Esophagus (tissue), 2 donors: ENCODE measurements at regions not wholly inside any gene's neighbourhood (a gene's known extent, or its start where the extent isn't known, plus 50 kb on each side); places are given as distances from the start of the nearest gene placed in this dataset.

Experiments
- H3K27ac ChIP-seq, 2 donors: one replicate each; pipeline ENCODE4 v1.5.1; 2013; ENCODE audit warnings: low read depth in 2 of 2, mild to moderate bottlenecking in 2 of 2, inconsistent platforms in 1 of 2, low read length in 1 of 2, moderate library complexity in 1 of 2
- H3K27me3 ChIP-seq, 2 donors: one replicate each; pipeline ENCODE4 v1.6.1; 2013; ENCODE audit warnings: low read length in 2 of 2, control low read depth in 1 of 2, mild to moderate bottlenecking in 1 of 2; ENCODE audit not compliant: insufficient read depth in 2 of 2, control insufficient read depth in 1 of 2
- H3K36me3 ChIP-seq, 2 donors: one replicate each; pipeline ENCODE4 v1.6.1; 2013; ENCODE audit warnings: low read length in 1 of 2; ENCODE audit not compliant: control insufficient read depth in 2 of 2, insufficient read depth in 2 of 2
- H3K4me1 ChIP-seq, 2 donors: one replicate each; pipeline ENCODE4 v1.6.1; 2013; ENCODE audit warnings: low read length in 1 of 2; ENCODE audit not compliant: control insufficient read depth in 2 of 2, insufficient read depth in 2 of 2
- H3K4me3 ChIP-seq, 2 donors: one replicate each; pipeline ENCODE4 v1.5.1; 2013; ENCODE audit warnings: low read length in 2 of 2, mild to moderate bottlenecking in 2 of 2, low read depth in 1 of 2, moderate library complexity in 1 of 2
- H3K9me3 ChIP-seq, 2 donors: one replicate each; pipeline ENCODE4 v1.6.1; 2013; ENCODE audit warnings: mild to moderate bottlenecking in 2 of 2, low read depth in 1 of 2, low read length in 1 of 2, moderate library complexity in 1 of 2; ENCODE audit not compliant: control insufficient read depth in 2 of 2, insufficient read depth in 1 of 2
- WGBS, 2 donors: extraction: QIAGEN DNeasy Blood & Tissue Kit; methylation state at CpG; one replicate each; pipeline ENCODE4 v1.1.7; 2013; 5-methylcytosine and 5-hydroxymethylcytosine counted together
- donor health status: healthy with polysubstance abuse.
- donor health status: Bipolar disorder and iron deficiency.

DNA sequence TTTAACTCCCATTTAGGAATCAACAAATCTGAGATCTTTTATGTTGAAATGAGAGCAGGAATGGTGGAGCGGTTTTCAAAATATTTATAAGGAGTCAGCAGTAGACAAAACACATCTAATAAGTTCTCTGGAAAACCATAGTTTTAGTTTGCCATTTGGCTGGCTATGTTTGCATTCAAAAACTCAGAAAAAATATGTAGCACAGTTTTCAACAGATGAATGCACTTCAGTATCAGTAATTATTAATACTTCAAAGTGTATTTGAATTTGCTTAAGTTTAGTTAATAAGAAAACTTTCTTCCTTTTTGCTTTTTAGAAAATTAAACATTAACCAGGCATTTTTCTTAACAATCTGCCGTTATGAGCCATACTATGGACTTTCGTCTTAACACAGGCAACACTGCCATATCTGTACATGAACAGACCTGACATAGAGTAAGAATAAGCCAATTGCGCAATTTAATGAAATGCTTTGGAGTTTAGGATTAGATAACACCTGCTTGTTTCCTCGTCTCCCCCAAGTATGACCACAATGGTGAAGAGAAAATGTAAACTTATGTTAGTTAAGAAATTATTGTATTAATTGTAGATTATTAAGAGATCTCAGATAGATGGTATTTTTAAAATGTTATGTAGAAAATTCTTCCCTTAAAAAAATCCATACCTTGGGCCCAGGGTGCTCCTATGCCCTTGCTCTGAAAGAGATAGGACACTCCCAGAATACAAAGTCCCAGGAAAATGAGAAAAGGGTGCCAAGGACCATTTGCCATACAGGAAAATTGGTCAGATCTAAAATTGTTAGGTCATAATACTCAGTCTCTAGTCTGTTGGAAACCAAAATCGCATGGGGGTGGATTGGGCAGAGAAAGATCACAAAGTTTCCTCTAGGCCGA lies 552.3 kb upstream of the ARGLU1 start:
- H3K36me3 ChIP-seq = no peaks in the 10 kb centered on the region
- no peak overlapping the region for H3K27ac ChIP-seq
- H3K4me3 ChIP-seq = no peak overlapping the region
- WGBS, 2 donors = 65 to 71% methylated on average over 7 of the region's 7 CpGs
- no peaks in the 10 kb centered on the region for H3K9me3 ChIP-seq
- H3K4me1 ChIP-seq = no peaks in the 10 kb centered on the region
- H3K27me3 ChIP-seq = no peaks in the 10 kb centered on the region

DNA sequence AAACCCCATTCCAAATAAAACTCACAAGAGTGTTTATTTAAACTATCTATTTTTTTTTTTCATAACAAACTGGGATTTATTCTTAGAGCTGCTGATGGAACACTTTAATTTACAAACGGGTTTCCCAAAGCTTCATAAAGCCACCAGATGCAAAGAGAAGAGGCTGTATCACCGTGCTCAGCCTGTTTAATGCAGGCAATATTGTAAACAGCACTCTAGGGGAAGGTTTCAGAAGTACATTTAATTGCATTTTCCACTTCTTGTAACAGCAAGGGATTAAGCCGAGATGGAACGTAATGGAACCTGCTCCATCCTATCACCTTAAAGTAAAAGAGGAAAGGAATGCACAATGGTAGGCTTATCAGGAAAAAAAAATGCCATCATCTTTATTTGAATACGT lies 550.6 kb upstream of the ARGLU1 start:
- Histone ChIP-seq H3K27ac (no peak overlapping the region), H3K36me3 (no peaks in the 10 kb centered on the region), H3K4me3 (no peak overlapping the region), H3K4me1 (no peaks in the 10 kb centered on the region), H3K27me3 (no peaks in the 10 kb centered on the region), H3K9me3 (peaks cover under 1 to 2% of the 10 kb centered on the region in 2 donors)
- WGBS, 2 donors = 65 to 68% methylated on average over 5 of the region's 5 CpGs

DNA sequence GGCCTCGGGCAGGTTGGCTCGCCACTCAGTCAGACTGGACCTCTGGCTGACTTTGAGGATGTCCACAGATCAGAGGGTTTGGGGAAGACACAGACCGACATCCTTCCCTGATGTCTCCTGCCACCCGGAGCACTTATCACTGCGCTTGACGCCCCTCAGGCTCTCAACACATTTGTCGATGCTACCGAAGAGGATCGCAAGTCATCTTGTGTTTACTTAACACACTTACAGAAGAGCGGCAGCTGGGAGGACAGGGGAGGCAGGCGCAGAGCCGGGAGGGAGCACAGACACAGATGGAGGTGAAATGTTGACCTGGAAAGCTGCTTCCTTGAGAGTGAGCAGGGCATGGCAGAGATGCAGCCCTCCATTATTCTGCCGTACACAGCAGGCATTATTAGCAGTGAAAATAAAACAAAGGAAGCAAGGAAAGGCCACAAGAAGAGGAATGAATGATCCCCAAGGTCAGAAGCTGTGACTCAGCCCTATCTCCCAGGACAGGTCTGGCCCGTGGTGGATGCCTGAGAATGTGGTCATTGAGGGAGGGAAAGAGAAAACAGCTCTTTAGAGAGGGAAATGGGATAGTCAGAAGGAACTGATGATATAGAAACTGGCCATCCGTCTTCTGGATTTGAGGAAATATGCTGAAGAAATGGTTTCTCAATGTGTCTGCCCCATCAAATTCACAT lies 549.5 kb upstream of the ARGLU1 start:
- no peak overlapping the region for H3K27ac ChIP-seq
- no peaks in the 10 kb centered on the region for H3K4me1 ChIP-seq
- no peaks in the 10 kb centered on the region for H3K36me3 ChIP-seq
- no peaks in the 10 kb centered on the region for H3K27me3 ChIP-seq
- no peak overlapping the region for H3K4me3 ChIP-seq
- H3K9me3 ChIP-seq = peaks cover 4 to 5% of the 10 kb centered on the region in 2 donors
- WGBS, 2 donors = 82 to 84% methylated on average over 15 of the region's 15 CpGs

DNA sequence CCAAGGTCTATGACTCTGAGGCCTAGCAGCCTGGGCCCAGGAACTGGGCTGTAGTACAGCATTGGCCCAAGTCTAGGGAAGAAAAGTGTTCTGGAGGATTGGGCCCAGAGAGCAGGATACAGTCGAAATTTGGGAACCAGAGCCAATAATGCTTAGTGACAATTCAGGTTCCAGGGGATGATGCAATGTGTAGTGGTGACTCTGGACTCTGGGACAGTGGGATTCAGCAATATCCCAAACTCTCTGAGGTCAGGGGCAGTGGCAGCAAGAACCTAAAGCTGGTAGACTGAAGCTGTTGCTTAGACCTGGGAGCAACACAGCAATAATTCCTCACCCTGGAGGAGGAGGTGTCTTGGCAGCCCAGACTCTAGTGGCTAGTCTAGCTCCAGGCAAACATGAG lies 545.5 kb upstream of the ARGLU1 start:
- Histone ChIP-seq H3K4me1 (no peaks in the 10 kb centered on the region), H3K36me3 (no peaks in the 10 kb centered on the region), H3K9me3 (peaks cover 4 to 5% of the 10 kb centered on the region in 2 donors), H3K4me3 (no peak overlapping the region), H3K27ac (no peak overlapping the region), H3K27me3 (no peaks in the 10 kb centered on the region)
- 82 to 89% methylated on average over 1 of the region's 1 CpG for WGBS, 2 donors

DNA sequence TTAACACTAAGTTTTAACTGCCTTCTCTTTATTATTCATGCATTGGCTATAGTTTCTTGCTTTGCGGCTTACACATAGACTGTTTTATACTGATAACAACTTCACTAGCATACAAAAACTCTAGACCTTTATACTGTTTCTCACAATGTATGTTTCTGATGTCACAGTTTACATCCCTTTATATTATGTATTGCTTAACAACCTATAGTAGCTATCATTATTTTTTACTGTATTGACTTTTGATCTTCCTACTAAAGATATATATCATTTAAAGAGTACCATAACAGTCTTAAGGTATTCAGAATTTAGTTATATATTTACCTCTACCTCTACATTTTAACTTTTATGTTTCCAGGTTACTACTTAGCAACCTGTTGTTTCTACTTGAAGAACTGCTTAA lies 543.3 kb upstream of the ARGLU1 start:
- H3K9me3 ChIP-seq = peaks cover 4 to 5% of the 10 kb centered on the region in 2 donors

DNA sequence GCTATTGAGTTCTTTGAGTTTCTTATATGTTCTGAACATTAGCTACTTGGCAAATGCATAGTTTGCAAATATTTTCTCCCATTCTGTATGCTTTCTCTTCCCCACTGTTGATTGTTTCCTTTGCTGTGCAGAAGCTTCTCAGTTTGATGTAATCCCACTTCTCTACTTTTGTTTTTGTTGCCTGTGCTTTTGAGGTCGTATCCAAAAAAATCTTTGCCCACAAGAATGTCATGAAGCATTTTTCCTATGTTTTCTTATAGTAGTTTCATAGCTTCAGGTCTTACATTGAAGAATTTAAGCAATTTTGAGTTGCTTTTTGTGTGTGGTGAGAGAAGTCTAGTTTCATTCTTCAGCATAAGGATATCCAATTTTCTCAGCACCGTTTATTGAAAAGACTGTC lies 536.7 kb upstream of the ARGLU1 start:
- Histone ChIP-seq H3K9me3 (no peaks in the 10 kb centered on the region), H3K36me3 (no peaks in the 10 kb centered on the region), H3K27me3 (no peaks in the 10 kb centered on the region), H3K4me1 (no peaks in the 10 kb centered on the region), H3K4me3 (no peak overlapping the region), H3K27ac (no peak overlapping the region)
- WGBS, 2 donors = 47 to 53% methylated on average over 2 of the region's 2 CpGs

More for the DNA sequence above, 543.3 kb upstream of the ARGLU1 start:
- Histone ChIP-seq H3K27ac (no peak overlapping the region), H3K4me1 (no peaks in the 10 kb centered on the region), H3K4me3 (no peak overlapping the region), H3K36me3 (no peaks in the 10 kb centered on the region), H3K27me3 (no peaks in the 10 kb centered on the region)
- 95% methylated on average over 1 of the region's 1 CpG for WGBS, 2 donors

DNA sequence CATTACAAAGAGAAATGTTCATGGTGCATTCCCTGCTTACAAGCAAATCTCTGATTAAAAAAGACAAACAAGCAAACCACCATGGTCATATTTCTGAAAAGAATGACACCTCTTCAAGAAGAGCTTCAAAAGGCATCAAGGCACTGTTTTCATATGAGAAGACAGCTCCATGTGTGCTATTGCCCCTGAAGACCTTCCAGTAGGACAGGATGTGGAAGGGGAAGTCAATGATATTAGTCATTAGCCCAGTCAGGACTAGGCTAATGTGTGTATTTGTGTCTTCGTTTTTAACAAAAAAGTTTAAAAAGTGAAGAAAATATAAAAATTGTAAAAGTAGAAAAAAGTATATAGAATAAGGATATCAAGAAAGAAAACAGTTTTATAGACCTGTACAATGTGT lies 534.7 kb upstream of the ARGLU1 start:
- WGBS, 2 donors = 54 to 63% methylated on average over 1 of the region's 1 CpG
- H3K4me3 ChIP-seq = no peak overlapping the region
- H3K36me3 ChIP-seq = no peaks in the 10 kb centered on the region
- H3K4me1 ChIP-seq = no peaks in the 10 kb centered on the region
- H3K27me3 ChIP-seq = no peaks in the 10 kb centered on the region
- no peak overlapping the region for H3K27ac ChIP-seq
- no peaks in the 10 kb centered on the region for H3K9me3 ChIP-seq

DNA sequence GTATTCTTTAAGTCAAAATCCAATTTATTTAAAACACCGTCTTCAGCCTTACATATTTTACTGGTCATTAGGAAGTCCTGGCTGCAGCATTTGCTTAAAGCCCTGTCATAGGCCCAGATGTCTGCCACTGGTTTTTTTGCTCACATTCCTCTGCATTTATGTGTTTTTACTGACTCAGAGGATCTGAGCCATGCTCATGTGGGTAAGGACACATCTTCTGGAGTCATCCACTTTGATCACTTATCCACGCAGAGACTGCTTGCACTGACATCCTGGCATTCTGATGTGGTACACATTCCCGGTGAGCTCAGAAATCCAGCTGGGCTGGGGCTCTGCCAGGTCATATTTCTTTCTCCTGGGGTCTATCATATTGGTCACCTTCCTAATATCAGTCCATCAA lies 531.7 kb upstream of the ARGLU1 start:
- 88 to 89% methylated on average over 3 of the region's 3 CpGs for WGBS, 2 donors
- no peak overlapping the region for H3K4me3 ChIP-seq
- H3K27me3 ChIP-seq = no peaks in the 10 kb centered on the region
- no peaks in the 10 kb centered on the region for H3K9me3 ChIP-seq
- no peaks in the 10 kb centered on the region for H3K36me3 ChIP-seq
- H3K4me1 ChIP-seq = no peaks in the 10 kb centered on the region
- H3K27ac ChIP-seq = no peak overlapping the region

DNA sequence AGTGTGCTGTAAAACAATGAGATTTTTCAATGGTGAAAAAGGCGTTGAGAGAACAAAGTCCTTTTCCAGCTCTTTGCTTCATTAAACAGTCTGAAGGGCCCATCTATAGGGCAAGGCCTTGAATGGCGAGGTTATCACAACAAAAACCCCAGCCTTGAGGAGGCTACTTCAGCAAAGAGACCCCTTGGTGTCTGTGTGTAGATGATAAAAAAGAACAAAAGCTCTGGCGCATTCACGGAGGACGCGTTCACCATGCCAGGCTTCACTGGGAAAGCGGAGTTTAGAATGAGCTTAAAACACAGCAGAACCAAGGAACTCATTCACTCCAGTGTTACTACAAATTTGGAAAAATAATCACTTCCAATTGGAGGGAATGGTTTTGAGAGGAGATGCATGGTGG lies 530.0 kb upstream of the ARGLU1 start:
- Histone ChIP-seq H3K27me3 (no peaks in the 10 kb centered on the region), H3K4me3 (no peak overlapping the region), H3K4me1 (no peaks in the 10 kb centered on the region), H3K9me3 (no peaks in the 10 kb centered on the region), H3K27ac (no peak overlapping the region), H3K36me3 (no peaks in the 10 kb centered on the region)
- WGBS, 2 donors = 86 to 88% methylated on average over 7 of the region's 7 CpGs
